GM12891 (cell line): ENCODE measurements at regions not wholly inside any gene's neighbourhood (a gene's known extent, or its start where the extent isn't known, plus 50 kb on each side); places are given as distances from the start of the nearest gene placed in this dataset.

Source experiments
- POLR2A ChIP-seq: IDR thresholded peaks from 2 replicates; pipeline ENCODE4 v1.6.1; 2011; ENCODE audit warnings: low read depth, low read length, control low read depth
- POLR2AphosphoS5 ChIP-seq: IDR thresholded peaks from 2 replicates; pipeline ENCODE4 v1.6.1; 2011; ENCODE audit warnings: low read depth, low read length, control low read depth
- POU2F2 ChIP-seq: IDR thresholded peaks from 2 replicates; pipeline ENCODE4 v1.6.1; 2011; ENCODE audit warnings: low read depth, mild to moderate bottlenecking, control low read depth, low read length, moderate library complexity
- TAF1 ChIP-seq: IDR thresholded peaks from 2 replicates; pipeline ENCODE4 v1.6.1; 2011; ENCODE audit warnings: low read depth, low read length, control low read depth

DNA sequence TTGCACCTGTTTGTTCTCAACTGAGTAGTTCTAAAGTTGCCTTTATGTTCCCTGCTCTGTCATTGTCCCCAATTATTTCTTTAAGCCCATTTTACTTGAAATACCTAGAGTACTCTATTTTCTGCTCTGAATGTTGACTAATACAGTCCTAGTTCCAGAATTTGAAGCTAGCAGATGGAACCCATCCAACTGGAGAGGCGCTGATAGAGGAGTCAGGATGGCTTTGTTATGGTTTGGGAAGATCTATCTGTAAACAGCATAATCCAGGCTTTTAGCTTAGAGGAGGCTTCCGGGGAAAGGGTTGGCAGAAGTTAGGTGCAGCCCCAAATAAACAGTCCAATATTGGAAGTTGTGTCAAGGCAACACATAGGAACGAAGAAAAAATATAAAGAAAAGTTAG is 927.7 kb downstream of the TFAP2A start:
- TF ChIP-seq POLR2AphosphoS5, result no peak
- TF ChIP-seq POLR2A, result no peak
- TF ChIP-seq TAF1, result no peak
- TF ChIP-seq POU2F2, result no peak
